22Rv1 (cell line): ENCODE measurements at regions not wholly inside any gene's neighbourhood (a gene's known extent, or its start where the extent isn't known, plus 50 kb on each side); places are given as distances from the start of the nearest gene placed in this dataset.

Source experiments
- H3K27ac ChIP-seq: fragments of 450-650 bp; 2 replicates; pipeline ENCODE4 v1.5.1; 2017
- ZFX ChIP-seq: fragments of 450-650 bp; IDR thresholded peaks from 2 replicates; pipeline ENCODE4 v1.6.1; 2017; ENCODE audit warnings: antibody characterized with exemption, borderline replicate concordance
- TF ChIP-seq, protein P1 (sequence below): fragments of 450-650 bp; IDR thresholded peaks from 2 replicates; pipeline ENCODE4 v1.5.1; 2017; ENCODE audit warnings: mild to moderate bottlenecking

DNA sequence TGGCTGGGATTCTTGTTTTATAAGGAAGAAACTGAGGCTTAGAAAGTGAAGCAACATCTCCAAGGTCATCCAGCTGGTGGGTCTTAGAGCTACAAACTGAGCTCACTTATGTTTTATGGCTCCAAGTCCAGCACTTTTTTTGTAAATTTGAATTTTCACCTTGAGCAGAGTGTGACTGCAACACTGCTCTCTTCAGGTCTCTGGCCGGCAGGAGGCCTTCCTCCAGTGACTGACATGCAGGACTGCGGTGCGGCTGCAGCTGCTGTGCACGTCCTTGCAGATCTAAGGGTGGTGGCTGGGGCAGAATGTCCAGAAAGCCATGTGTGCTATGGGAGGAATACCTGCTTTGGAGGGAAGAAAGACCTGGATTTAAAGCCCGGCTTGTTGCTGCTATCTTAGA lies 284.2 kb upstream of the POU3F1 start:
- no peak for TF ChIP-seq ZFX
- TF ChIP-seq, protein P1, sequence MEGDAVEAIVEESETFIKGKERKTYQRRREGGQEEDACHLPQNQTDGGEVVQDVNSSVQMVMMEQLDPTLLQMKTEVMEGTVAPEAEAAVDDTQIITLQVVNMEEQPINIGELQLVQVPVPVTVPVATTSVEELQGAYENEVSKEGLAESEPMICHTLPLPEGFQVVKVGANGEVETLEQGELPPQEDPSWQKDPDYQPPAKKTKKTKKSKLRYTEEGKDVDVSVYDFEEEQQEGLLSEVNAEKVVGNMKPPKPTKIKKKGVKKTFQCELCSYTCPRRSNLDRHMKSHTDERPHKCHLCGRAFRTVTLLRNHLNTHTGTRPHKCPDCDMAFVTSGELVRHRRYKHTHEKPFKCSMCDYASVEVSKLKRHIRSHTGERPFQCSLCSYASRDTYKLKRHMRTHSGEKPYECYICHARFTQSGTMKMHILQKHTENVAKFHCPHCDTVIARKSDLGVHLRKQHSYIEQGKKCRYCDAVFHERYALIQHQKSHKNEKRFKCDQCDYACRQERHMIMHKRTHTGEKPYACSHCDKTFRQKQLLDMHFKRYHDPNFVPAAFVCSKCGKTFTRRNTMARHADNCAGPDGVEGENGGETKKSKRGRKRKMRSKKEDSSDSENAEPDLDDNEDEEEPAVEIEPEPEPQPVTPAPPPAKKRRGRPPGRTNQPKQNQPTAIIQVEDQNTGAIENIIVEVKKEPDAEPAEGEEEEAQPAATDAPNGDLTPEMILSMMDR = no peak
- no peak overlapping the region for H3K27ac ChIP-seq

DNA sequence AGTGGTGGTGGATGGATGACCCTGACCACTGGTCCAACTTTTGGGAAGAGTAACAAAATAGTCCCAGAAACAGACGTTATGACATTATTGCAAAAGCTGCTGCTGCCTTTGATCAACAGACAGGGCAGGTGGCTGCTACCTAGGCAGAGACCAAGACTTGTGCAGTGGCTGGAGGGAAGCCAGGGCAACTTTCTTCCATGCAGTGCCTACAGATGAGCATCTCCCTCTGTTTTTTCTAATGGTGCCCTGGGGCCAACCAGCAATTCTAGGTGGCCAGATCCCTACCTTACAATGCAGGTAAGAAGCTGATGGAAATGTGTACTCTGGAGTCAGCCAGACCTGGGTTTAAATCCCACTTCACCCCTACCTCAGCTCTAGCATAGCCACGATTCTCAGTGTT lies 283.1 kb upstream of the POU3F1 start:
- TF ChIP-seq ZFX = no peak
- TF ChIP-seq, protein P1 = no peak
- no peak overlapping the region for H3K27ac ChIP-seq

DNA sequence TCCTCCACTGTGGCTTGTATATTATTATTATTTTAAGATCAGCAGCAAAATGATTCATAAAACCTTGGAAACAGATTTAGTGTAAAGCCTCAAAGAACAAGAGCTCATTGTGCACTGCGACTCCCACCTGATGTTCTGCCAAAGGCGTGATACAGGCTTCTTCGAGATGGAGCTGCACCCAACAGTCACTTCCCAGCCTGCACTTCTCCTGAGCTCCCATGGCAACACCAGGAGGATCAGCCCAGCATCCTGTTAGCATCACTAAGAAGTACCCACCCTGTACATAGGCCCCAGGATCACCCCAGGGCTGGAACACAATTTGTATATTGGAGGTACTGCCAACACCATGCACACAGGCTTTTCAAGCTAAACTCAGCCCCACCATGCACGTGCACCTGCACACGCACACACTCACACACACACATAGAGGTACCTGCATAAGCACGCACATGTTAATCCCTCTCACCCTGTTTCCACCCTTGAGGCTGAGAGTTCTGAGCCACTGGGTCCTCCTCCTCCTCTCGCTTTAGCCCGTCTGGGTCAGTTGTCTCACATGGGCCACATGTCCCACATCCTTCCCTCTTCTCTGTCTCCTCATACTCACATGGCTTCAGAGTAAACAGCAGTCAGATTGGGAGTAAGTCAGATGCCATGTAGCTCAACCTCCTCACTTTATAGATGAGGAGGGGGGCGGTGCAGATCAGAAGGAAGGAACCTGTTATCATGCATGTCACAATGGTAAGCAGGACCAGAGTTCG lies 281.9 kb upstream of the POU3F1 start:
- H3K27ac ChIP-seq = no peak overlapping the region
- TF ChIP-seq, protein P1 = no peak
- TF ChIP-seq ZFX = no peak

DNA sequence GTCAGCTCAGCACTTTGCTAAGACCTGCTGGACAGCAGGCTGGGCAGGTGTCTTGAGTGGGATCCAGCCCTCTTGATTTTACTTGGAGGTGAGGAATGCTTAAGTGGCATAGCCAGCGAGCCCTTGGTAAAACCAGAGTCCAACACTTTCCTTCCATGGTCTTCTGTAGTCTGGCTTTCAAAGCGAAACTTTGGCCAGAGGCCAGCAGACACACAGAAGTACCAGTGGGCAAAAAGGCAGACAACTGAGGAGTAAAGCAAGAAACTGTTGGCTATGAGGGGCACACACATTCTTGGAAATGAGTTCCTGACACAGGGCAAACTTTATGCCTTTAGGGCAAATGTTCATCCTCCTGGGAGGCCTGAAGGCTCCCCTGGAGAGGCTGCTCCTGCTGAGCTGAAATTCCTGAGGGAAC lies 281.0 kb upstream of the POU3F1 start:
- no peak overlapping the region for H3K27ac ChIP-seq
- TF ChIP-seq ZFX = no peak
- TF ChIP-seq, protein P1 = no peak

DNA sequence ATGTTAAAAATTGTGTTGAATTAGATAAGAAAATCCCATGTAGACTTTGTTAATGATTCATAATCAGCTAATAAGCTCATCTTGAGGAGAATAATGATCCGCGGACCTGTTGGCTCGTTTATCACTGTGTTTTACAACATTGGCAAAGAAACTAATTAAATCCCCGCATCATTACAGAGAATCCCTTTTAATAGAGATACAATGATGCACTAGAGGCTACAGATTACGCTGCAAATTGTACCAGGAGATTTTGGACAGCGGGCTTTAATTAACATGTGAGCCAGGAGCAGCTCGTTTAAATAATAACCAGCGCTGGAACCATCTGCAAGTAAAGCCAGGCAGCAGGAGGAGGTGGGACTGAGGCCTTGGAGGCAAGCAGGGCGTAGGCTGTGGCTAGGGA lies 280.3 kb upstream of the POU3F1 start:
- no peak overlapping the region for H3K27ac ChIP-seq
- TF ChIP-seq ZFX = no peak
- TF ChIP-seq, protein P1 = no peak

DNA sequence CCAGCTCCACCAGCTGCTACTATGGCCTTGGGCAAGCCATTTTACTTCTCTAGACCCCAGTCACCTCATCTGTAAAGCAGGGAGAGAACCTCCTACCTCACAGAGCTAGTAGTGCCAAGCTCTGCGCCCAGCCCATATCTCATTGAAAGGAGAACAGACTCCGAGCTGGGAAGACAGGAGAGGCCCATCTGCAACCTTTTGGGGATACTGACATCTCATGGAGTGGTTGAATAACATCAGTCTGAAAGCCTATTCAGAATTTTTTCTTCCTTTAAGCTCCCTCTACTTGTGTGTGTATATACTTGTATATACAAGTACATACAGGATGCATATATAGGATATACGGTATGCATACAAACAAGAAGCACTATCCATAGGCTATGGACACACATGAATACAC lies 279.5 kb upstream of the POU3F1 start:
- TF ChIP-seq, protein P1 = no peak
- no peak overlapping the region for H3K27ac ChIP-seq

DNA sequence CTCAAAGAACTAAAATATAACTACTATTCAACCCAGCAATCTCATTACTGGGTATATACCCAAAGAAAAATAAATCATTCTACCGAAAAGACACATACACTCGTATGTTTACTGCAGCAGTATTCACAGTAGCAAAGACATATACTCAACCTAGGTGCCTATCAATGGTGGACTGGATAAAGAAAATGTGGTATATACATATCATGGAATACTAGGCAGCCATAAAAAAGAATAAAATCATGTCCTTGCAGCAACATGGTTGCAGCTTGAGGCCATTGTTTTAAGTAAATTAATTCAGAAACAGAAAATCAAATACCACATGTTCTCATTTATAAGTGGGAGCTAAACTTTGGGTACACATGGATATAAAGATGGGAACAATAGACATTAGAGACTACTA lies 266.2 kb upstream of the POU3F1 start:
- TF ChIP-seq, protein P1 = no peak
- no peak for TF ChIP-seq ZFX
- H3K27ac ChIP-seq = no peak overlapping the region
